Tibial nerve (tissue), 4 donors: ENCODE measurements at regions not wholly inside any gene's neighbourhood (a gene's known extent, or its start where the extent isn't known, plus 50 kb on each side); places are given as distances from the start of the nearest gene placed in this dataset.

Source experiments
- EP300 ChIP-seq, 2 donors: sonication (generic); formaldehyde crosslinking; IDR thresholded peaks; one replicate each; pipeline ENCODE4 v1.6.1; 2017; ENCODE audit warnings: antibody characterized with exemption in 2 of 2, mild to moderate bottlenecking in 1 of 2
- POLR2A ChIP-seq, 2 donors: fragments of 450-650 bp; IDR thresholded peaks; one replicate each; pipeline ENCODE4 v1.6.1; 2017; ENCODE audit warnings: antibody characterized with exemption in 2 of 2, mild to moderate bottlenecking in 2 of 2, moderate library complexity in 2 of 2
- TF ChIP-seq, protein P1 (sequence below), 5 experiments: fragments of 200-600 bp in 3 of 5; fragments of 450-650 bp in 2 of 5; sonication (generic) in 3 of 5; IDR thresholded peaks; one replicate each; pipeline ENCODE4 v1.5.1; 2016 to 2019; ENCODE audit warnings: antibody characterized with exemption in 5 of 5, mild to moderate bottlenecking in 3 of 5, moderate library complexity in 2 of 5

DNA sequence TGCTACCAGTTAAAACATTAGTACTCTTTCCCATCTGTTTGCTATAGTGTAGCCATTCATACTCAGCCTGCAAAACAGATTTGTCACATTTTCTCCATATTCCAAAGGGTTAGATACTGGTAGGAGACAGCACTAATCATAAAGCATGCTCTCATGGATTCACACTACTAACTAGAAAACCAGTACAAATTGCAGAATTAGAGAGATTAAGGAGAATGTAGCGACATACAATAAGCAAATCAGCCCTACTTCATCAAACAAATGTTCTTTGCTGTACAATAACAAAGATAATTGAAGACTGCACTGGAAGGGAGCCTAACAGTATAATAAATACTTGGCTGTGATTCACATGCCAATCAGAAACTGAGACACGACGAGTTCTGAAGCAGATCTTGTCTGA is 368.0 kb upstream of the PRMT6 start:
- TF ChIP-seq, protein P1, sequence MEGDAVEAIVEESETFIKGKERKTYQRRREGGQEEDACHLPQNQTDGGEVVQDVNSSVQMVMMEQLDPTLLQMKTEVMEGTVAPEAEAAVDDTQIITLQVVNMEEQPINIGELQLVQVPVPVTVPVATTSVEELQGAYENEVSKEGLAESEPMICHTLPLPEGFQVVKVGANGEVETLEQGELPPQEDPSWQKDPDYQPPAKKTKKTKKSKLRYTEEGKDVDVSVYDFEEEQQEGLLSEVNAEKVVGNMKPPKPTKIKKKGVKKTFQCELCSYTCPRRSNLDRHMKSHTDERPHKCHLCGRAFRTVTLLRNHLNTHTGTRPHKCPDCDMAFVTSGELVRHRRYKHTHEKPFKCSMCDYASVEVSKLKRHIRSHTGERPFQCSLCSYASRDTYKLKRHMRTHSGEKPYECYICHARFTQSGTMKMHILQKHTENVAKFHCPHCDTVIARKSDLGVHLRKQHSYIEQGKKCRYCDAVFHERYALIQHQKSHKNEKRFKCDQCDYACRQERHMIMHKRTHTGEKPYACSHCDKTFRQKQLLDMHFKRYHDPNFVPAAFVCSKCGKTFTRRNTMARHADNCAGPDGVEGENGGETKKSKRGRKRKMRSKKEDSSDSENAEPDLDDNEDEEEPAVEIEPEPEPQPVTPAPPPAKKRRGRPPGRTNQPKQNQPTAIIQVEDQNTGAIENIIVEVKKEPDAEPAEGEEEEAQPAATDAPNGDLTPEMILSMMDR (IDR thresholded peaks at IDR 0.05) = no peak
- TF ChIP-seq POLR2A (IDR thresholded peaks at IDR 0.05) = no peak
- TF ChIP-seq EP300 (IDR thresholded peaks at IDR 0.05) = no peak
